B cell (primary cell): ENCODE measurements at regions not wholly inside any gene's neighbourhood (a gene's known extent, or its start where the extent isn't known, plus 50 kb on each side); places are given as distances from the start of the nearest gene placed in this dataset.

Experiments
- ATAC-seq: fragments of 200-7000 bp; cut with Tn5 transposase; one replicate; pipeline ENCODE4 v1.10.0; 2021; ENCODE audit warnings: low read depth, mild to moderate bottlenecking, moderate number of reproducible peaks, moderate library complexity
- CTCF ChIA-PET: fragments of 350-600 bp; sonication (Branson Sonifier 250); formaldehyde crosslinking; loops from one replicate; lab custom pipeline; 2021; ENCODE audit warnings: antibody characterized with exemption, inconsistent platforms; lab: Charles Lee
- POLR2A ChIA-PET: fragments of 350-600 bp; sonication (Branson Sonifier 250); formaldehyde crosslinking; loops from one replicate; lab custom pipeline; 2021; ENCODE audit warnings: antibody characterized with exemption; lab: Charles Lee
- DNase-seq: peaks from one replicate; pipeline ENCODE4 v3.0.0; 2013
- H2AFZ ChIP-seq: 2 replicates; pipeline ENCODE4 v1.6.1; 2012; ENCODE audit warnings: mild to moderate bottlenecking, low read depth, low read length; ENCODE audit not compliant: insufficient read depth, poor library complexity, severe bottlenecking
- H3K27ac ChIP-seq, 2 donors: 1 replicate in 1 of 2; 2 replicates in 1 of 2; pipeline ENCODE4 v1.5.1; 2012 to 2013; ENCODE audit warnings: low read length in 2 of 2, mild to moderate bottlenecking in 2 of 2, moderate library complexity in 1 of 2
- H3K27me3 ChIP-seq, 4 experiments: fragments of 200-600 bp in 1 of 4; sonication (generic) in 1 of 4; replicated peaks in 1 of 4; 1 replicate in 2 of 4; 2 replicates in 2 of 4; pipeline versions ENCODE4 v1.6.1 to v1.7.0; 2013 to 2016; ENCODE audit warnings: low read length in 3 of 4, mild to moderate bottlenecking in 2 of 4, mixed read lengths in 1 of 4, moderate library complexity in 1 of 4; ENCODE audit not compliant: insufficient read depth in 4 of 4, control insufficient read depth in 3 of 4; ENCODE audit errors: control extremely low read depth in 1 of 4
- H3K36me3 ChIP-seq, 2 experiments: replicated peaks in 1 of 2; 1 replicate in 1 of 2; 2 replicates in 1 of 2; pipeline versions ENCODE4 v1.6.1 to v1.7.1; 2013; ENCODE audit warnings: low read length in 1 of 2; ENCODE audit not compliant: insufficient read depth in 2 of 2, control insufficient read depth in 1 of 2; ENCODE audit errors: control extremely low read depth in 1 of 2, extremely low read depth in 1 of 2
- H3K4me1 ChIP-seq, 2 donors: fragments of 200-600 bp in 1 of 2; sonication (generic) in 1 of 2; 1 replicate in 1 of 2; 2 replicates in 1 of 2; pipeline versions ENCODE4 v1.5.1 to v1.6.1; 2013 to 2017; ENCODE audit warnings: low read length in 2 of 2; ENCODE audit not compliant: control insufficient read depth in 2 of 2, insufficient read depth in 2 of 2
- H3K4me2 ChIP-seq: replicated peaks from 2 replicates; pipeline ENCODE3; 2012; ENCODE audit warnings: mild to moderate bottlenecking, low read depth, low read length; ENCODE audit not compliant: poor library complexity, severe bottlenecking
- H3K4me3 ChIP-seq, 5 experiments: fragments of 200-600 bp in 1 of 5; sonication (generic) in 1 of 5; 1 replicate in 3 of 5; 2 replicates in 2 of 5; pipeline versions ENCODE4 v1.5.1 to v1.7.0; 2011 to 2016; ENCODE audit warnings: low read length in 4 of 5, mild to moderate bottlenecking in 4 of 5, low read depth in 2 of 5, control low read depth in 1 of 5, moderate library complexity in 1 of 5; ENCODE audit not compliant: insufficient read depth in 1 of 5; ENCODE audit errors: control extremely low read depth in 1 of 5, extremely low read depth in 1 of 5
- H3K79me2 ChIP-seq: fragments of 200-600 bp; sonication (generic); one replicate; pipeline ENCODE4 v1.6.0; 2016; ENCODE audit warnings: low read length; ENCODE audit not compliant: control insufficient read depth, insufficient read depth
- H3K9ac ChIP-seq: fragments of 200-600 bp; sonication (generic); 2 replicates; pipeline ENCODE4 v1.6.1; 2017; ENCODE audit warnings: mild to moderate bottlenecking, low read length, moderate library complexity
- H3K9me3 ChIP-seq, 3 donors: one replicate each; pipeline versions ENCODE4 v1.6.1 to v1.7.1; 2013; ENCODE audit warnings: low read length in 2 of 3; ENCODE audit not compliant: control insufficient read depth in 2 of 3, insufficient read depth in 1 of 3; ENCODE audit errors: control extremely low read depth in 1 of 3
- H4K20me1 ChIP-seq: 2 replicates; pipeline ENCODE4 v1.6.0; 2012; ENCODE audit warnings: mild to moderate bottlenecking, low read length; ENCODE audit not compliant: insufficient read depth, control insufficient read depth, poor library complexity, severe bottlenecking
- H3K27ac Mint-ChIP-seq: one replicate; pipeline ENCODE4 v1.8.0; 2021; ENCODE audit warnings: mixed read lengths
- H3K27me3 Mint-ChIP-seq: one replicate; pipeline ENCODE4 v1.8.0; 2021; ENCODE audit warnings: mixed read lengths
- H3K4me1 Mint-ChIP-seq: one replicate; pipeline ENCODE4 v1.8.0; 2021; ENCODE audit warnings: mixed read lengths
- H3K4me3 Mint-ChIP-seq: one replicate; pipeline ENCODE4 v1.8.0; 2021; ENCODE audit warnings: mixed read lengths
- H3K9me3 Mint-ChIP-seq: one replicate; pipeline ENCODE4 v1.8.0; 2022; ENCODE audit warnings: mixed read lengths; ENCODE audit not compliant: insufficient read depth
- CTCF ChIP-seq: fragments of 200-600 bp; IDR thresholded peaks from one replicate; pipeline ENCODE4 v1.8.0; 2022; ENCODE audit warnings: antibody characterized with exemption, mild to moderate bottlenecking
- EZH2 ChIP-seq: IDR thresholded peaks from 2 replicates; pipeline ENCODE4 v1.6.1; 2012; ENCODE audit warnings: borderline replicate concordance, low read depth, mild to moderate bottlenecking, moderate library complexity, low read length; ENCODE audit not compliant: insufficient read depth, poor library complexity, severe bottlenecking
- WGBS: methylation state at CpG from one replicate; pipeline ENCODE4 v1.1.5; 2013; ENCODE audit warnings: missing lambda C conversion rate; ENCODE audit not compliant: insufficient coverage; 5-methylcytosine and 5-hydroxymethylcytosine counted together
- intact Hi-C: fragments of 100-400 bp; cut with micrococcal nuclease; formaldehyde crosslinking; loops from one replicate; pipeline ENCODE4 v1.10.0; 2022

GRCh38 chr6:164554226-164554625 is 755.2 kb downstream of the C6orf118 start:
- TF ChIP-seq EZH2: no peak
- TF ChIP-seq CTCF: no peak
- Histone ChIP-seq H3K79me2 (no peaks in the 10 kb centered on the region), H3K9me3 (peaks cover 0 to 3% (median 0%) of the 10 kb centered on the region in 3 donors), H3K27ac (no peak overlapping the region), H3K27me3 (no peaks in the 10 kb centered on the region), H2AFZ (no peak overlapping the region), H3K4me1 (no peaks in the 10 kb centered on the region), H4K20me1 (no peaks in the 10 kb centered on the region), H3K4me2 (no peak overlapping the region), H3K4me3 (no peak overlapping the region), H3K36me3 (no peaks in the 10 kb centered on the region), H3K9ac (no peak overlapping the region)
- H3K4me1 Mint-ChIP-seq: no peaks in the 10 kb centered on the region
- CTCF ChIA-PET: no interaction called here
- ATAC-seq: no peak
- no peak overlapping the region for H3K27ac Mint-ChIP-seq
- no peak overlapping the region for H3K4me3 Mint-ChIP-seq
- peaks cover 5% of the 10 kb centered on the region for H3K9me3 Mint-ChIP-seq
- intact Hi-C loops: no loop called here
- WGBS: 83% methylated on average over 1 of the region's 3 CpGs
- no peaks in the 10 kb centered on the region for H3K27me3 Mint-ChIP-seq
- DNase-seq: no peak
- POLR2A ChIA-PET: no interaction called here

GRCh38 chr6:164551706-164552105 is 757.7 kb downstream of the C6orf118 start:
- no peak for DNase-seq
- Histone ChIP-seq H3K36me3 (no peaks in the 10 kb centered on the region), H3K4me2 (no peak overlapping the region), H2AFZ (no peak overlapping the region), H3K9me3 (peaks cover 0 to 3% (median 0%) of the 10 kb centered on the region in 3 donors), H3K9ac (no peak overlapping the region), H3K4me1 (no peaks in the 10 kb centered on the region), H4K20me1 (no peaks in the 10 kb centered on the region), H3K27me3 (no peaks in the 10 kb centered on the region), H3K4me3 (no peak overlapping the region), H3K27ac (no peak overlapping the region), H3K79me2 (no peaks in the 10 kb centered on the region)
- Mint-ChIP-seq H3K9me3 (peaks cover 5% of the 10 kb centered on the region), H3K27ac (no peak overlapping the region), H3K4me1 (no peaks in the 10 kb centered on the region), H3K4me3 (no peak overlapping the region), H3K27me3 (no peaks in the 10 kb centered on the region)
- ChIA-PET POLR2A (no interaction called here), CTCF (no interaction called here)
- 90% methylated on average over 3 of the region's 4 CpGs for WGBS
- no peak for ATAC-seq
- intact Hi-C loops: no loop called here
- TF ChIP-seq CTCF (no peak), EZH2 (no peak)
